Effector memory CD4-positive, alpha-beta T cell (primary cell): ENCODE measurements at regions not wholly inside any gene's neighbourhood (a gene's known extent, or its start where the extent isn't known, plus 50 kb on each side); places are given as distances from the start of the nearest gene placed in this dataset.

Source experiments
- DNase-seq, 3 donors: peaks; one replicate each; pipeline ENCODE4 v3.0.0-alpha.2; 2020
- H3K27ac ChIP-seq: 2 replicates; pipeline ENCODE4 v1.7.0; 2013; ENCODE audit warnings: mild to moderate bottlenecking, low read length, moderate library complexity; ENCODE audit not compliant: insufficient read depth, poor library complexity, severe bottlenecking
- H3K27me3 ChIP-seq: replicated peaks from 2 replicates; pipeline ENCODE4 v1.7.0; 2013; ENCODE audit warnings: mild to moderate bottlenecking, low read length; ENCODE audit not compliant: insufficient read depth, control insufficient read depth, poor library complexity, severe bottlenecking
- H3K36me3 ChIP-seq: 2 replicates; pipeline ENCODE4 v1.7.0; 2013; ENCODE audit warnings: mild to moderate bottlenecking, low read length, moderate library complexity; ENCODE audit not compliant: control insufficient read depth, insufficient read depth
- H3K4me1 ChIP-seq: 2 replicates; pipeline ENCODE4 v1.7.0; 2013; ENCODE audit warnings: low read length, mild to moderate bottlenecking; ENCODE audit not compliant: control insufficient read depth, insufficient read depth, poor library complexity, severe bottlenecking
- H3K4me3 ChIP-seq: 2 replicates; pipeline ENCODE4 v1.7.0; 2013; ENCODE audit warnings: low read length, low read depth, mild to moderate bottlenecking; ENCODE audit not compliant: insufficient read depth, poor library complexity, severe bottlenecking
- H3K9me3 ChIP-seq: 2 replicates; pipeline ENCODE4 v1.7.0; 2013; ENCODE audit warnings: mild to moderate bottlenecking, low read length, moderate library complexity; ENCODE audit not compliant: control insufficient read depth

GRCh38 chr10:78752708-78753107, 316.1 kb upstream of the ZMIZ1 start:
- H3K27me3 ChIP-seq = no peaks in the 10 kb centered on the region

GRCh38 chr10:78754269-78755062, 314.3 kb upstream of the ZMIZ1 start:
- Histone ChIP-seq H3K27ac (no peak overlapping the region), H3K4me3 (no peak overlapping the region), H3K27me3 (no peaks in the 10 kb centered on the region), H3K9me3 (no peaks in the 10 kb centered on the region), H3K36me3 (no peaks in the 10 kb centered on the region), H3K4me1 (no peaks in the 10 kb centered on the region)
- no peak for DNase-seq

More at GRCh38 chr10:78752708-78753107, 316.1 kb upstream of the ZMIZ1 start:
- H3K4me1 ChIP-seq = no peaks in the 10 kb centered on the region
- H3K9me3 ChIP-seq = no peaks in the 10 kb centered on the region
- H3K36me3 ChIP-seq = no peaks in the 10 kb centered on the region
- no peak overlapping the region for H3K4me3 ChIP-seq
- DNase-seq = no peak
- no peak overlapping the region for H3K27ac ChIP-seq

DNA sequence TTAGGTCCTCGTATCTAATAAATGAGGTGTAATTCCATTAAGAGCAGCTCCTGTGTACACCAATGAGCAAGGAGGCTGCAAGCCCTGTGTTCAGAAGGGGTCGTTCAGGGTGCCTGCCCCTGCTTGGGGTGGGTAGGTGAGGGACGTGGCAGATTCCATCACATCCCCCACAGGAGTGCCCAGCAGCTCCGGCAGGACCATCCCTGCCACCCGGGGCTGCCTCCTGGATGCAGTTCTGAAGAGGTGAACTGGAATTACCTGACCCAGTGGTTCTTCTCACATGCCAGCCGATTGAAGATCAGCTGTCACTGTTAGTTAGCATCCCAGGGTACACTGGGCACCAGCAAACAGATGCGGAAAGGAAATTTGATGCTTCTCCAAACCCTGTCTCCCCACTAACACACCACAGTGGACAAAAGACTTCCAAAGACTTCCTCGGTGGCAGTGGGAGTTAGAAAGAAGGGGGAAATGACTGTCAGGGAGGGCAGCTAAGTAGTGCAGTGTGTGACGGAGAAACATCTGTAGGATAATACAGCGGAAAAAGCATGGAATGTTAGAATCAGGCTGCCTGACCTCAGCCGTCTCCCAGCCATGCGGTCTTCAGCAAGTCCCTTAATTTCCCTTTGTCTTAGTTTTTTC, 313.6 kb upstream of the ZMIZ1 start:
- Histone ChIP-seq H3K27ac (no peak overlapping the region), H3K4me1 (no peaks in the 10 kb centered on the region), H3K27me3 (no peaks in the 10 kb centered on the region), H3K4me3 (no peak overlapping the region), H3K36me3 (no peaks in the 10 kb centered on the region), H3K9me3 (no peaks in the 10 kb centered on the region)
- DNase-seq = no peak

DNA sequence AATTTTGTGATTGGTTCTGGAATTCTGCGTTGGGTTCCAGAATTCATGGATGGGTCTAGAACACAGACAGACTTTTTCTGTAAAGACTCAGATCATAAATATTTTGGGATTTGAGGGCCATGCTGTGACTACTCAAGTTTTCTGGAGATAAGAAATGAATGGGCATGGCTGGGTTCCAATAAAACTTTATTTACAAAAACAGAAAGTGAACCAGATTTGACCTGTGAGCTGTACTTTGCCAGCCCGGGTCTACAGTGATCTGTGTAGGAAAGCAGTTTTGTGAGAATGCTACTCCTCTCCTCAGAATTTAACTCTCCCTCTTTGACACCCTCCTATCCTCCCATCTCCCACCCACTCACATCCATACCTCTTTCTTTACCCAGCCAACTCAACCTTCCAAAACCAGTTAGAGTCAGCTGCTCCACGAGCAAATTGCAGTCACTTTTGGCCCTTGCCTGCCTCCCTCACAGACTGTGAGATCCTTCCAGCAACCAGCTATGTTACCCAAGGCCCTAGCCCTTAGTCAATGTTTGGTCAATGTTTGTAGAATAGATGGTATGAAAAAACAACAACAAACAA, 312.8 kb upstream of the ZMIZ1 start:
- no peaks in the 10 kb centered on the region for H3K9me3 ChIP-seq
- H3K36me3 ChIP-seq = no peaks in the 10 kb centered on the region
- H3K4me3 ChIP-seq = no peak overlapping the region
- no peaks in the 10 kb centered on the region for H3K4me1 ChIP-seq
- no peak for DNase-seq
- no peaks in the 10 kb centered on the region for H3K27me3 ChIP-seq
- no peak overlapping the region for H3K27ac ChIP-seq

GRCh38 chr10:78756604-78757343, 312.0 kb upstream of the ZMIZ1 start:
- no peak for DNase-seq
- H3K9me3 ChIP-seq = no peaks in the 10 kb centered on the region
- no peak overlapping the region for H3K4me3 ChIP-seq
- no peaks in the 10 kb centered on the region for H3K36me3 ChIP-seq
- no peaks in the 10 kb centered on the region for H3K4me1 ChIP-seq
- H3K27ac ChIP-seq = no peak overlapping the region
- H3K27me3 ChIP-seq = no peaks in the 10 kb centered on the region

DNA sequence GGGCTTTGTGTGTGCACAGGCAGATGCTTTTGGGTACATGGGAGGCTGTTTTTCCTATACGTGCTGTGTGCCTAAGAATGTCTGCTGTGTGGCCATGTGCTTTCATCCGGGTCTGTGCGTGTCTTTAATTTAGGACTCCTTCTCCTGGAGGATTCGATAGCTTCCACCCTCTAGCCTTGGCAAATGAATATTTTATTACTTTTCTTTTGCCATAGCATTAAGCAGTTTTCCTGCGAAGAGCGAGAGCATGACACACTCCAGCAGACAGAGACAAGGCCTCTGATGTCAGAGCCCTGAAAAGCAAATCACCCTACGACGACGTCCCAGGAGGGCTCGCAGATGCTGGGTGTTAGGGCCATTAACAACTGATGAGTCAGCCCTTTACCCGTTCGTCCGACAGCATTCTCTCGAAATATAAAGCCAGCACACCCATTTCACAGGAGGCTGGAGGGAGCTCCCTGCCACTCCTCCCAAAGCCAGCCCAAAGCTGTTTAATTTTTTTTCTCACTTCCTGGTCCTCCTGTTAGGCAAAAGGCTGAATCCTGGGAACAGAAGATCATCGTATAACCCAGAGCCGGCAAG, 311.3 kb upstream of the ZMIZ1 start:
- DNase-seq = no peak
- Histone ChIP-seq H3K4me1 (no peaks in the 10 kb centered on the region), H3K27ac (no peak overlapping the region), H3K27me3 (no peaks in the 10 kb centered on the region), H3K9me3 (no peaks in the 10 kb centered on the region), H3K36me3 (no peaks in the 10 kb centered on the region), H3K4me3 (no peak overlapping the region)

DNA sequence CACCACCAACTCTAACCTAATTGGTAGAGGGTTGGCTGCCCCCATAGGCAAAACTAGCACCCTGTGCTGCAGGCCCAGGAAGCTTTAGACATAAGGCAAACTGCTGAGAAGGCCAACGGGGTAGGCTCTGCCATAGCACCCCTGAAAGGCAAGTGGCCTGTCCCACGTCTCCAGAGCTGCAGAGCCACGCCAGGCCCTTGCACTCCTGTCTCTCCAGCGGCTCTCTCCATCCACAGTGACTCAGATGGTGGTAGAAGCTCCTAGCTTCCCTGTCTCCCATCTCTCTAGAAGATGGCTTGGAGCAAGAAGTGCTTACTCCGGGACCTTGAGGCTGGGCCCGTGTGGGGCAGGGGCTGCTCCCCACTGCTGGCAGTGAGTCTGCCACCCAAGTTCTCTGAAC, 310.6 kb upstream of the ZMIZ1 start:
- no peak overlapping the region for H3K27ac ChIP-seq
- H3K4me3 ChIP-seq = no peak overlapping the region
- H3K36me3 ChIP-seq = no peaks in the 10 kb centered on the region
- H3K4me1 ChIP-seq = no peaks in the 10 kb centered on the region
- DNase-seq = no peak
- no peaks in the 10 kb centered on the region for H3K9me3 ChIP-seq
- H3K27me3 ChIP-seq = no peaks in the 10 kb centered on the region

GRCh38 chr10:78759456-78760120, 309.2 kb upstream of the ZMIZ1 start:
- H3K27me3 ChIP-seq = no peaks in the 10 kb centered on the region
- no peak for DNase-seq
- no peaks in the 10 kb centered on the region for H3K9me3 ChIP-seq
- no peaks in the 10 kb centered on the region for H3K4me1 ChIP-seq
- H3K4me3 ChIP-seq = no peak overlapping the region
- no peak overlapping the region for H3K27ac ChIP-seq
- H3K36me3 ChIP-seq = no peaks in the 10 kb centered on the region

GRCh38 chr10:78760463-78761310, 308.1 kb upstream of the ZMIZ1 start:
- Histone ChIP-seq H3K4me3 (no peak overlapping the region), H3K4me1 (no peaks in the 10 kb centered on the region), H3K27ac (no peak overlapping the region), H3K27me3 (no peaks in the 10 kb centered on the region), H3K9me3 (no peaks in the 10 kb centered on the region), H3K36me3 (no peaks in the 10 kb centered on the region)
- DNase-seq = no peak
